ENCODE measurements at regions not wholly inside any gene's neighbourhood (a gene's known extent, or its start where the extent isn't known, plus 50 kb on each side); places are given as distances from the start of the nearest gene placed in this dataset.

- TF ChIP-seq ZBTB33 (IDR thresholded peaks at IDR 0.05; ENCODE audit: extremely low read depth, insufficient replicate concordance, low read length) (no peak), SP1 (IDR thresholded peaks at IDR 0.05; ENCODE audit: low read depth) (no peak)
Measured at GRCh38 chr10:94052866-94053791, 59.4 kb downstream of the PLCE1 start (continued).

GRCh38 chr10:94059178-94059883 is 65.6 kb downstream of the PLCE1 start:
- H3K4me3 ChIP-seq (replicated peaks in 1 of 2; ENCODE audit: low read depth in 1 of 2, low read length in 2 of 2): no peak overlapping the region
- peaks cover 0 to 4% of the 10 kb centered on the region in 2 experiments; a peak in 1 of 4 replicates for H3K4me1 ChIP-seq (ENCODE audit: control insufficient read depth in 1 of 2, insufficient read depth in 2 of 2, low read length in 2 of 2)
- ATAC-seq (no peak), DNase-seq (ENCODE audit: low read depth, low spot score) (no peak)
- no peaks in the 10 kb centered on the region for H4K20me1 ChIP-seq (ENCODE audit: insufficient read depth)
- no peaks in the 10 kb centered on the region for H3K9me3 ChIP-seq (ENCODE audit: control insufficient read depth in 1 of 2, insufficient read depth in 1 of 2, low read depth in 1 of 2, low read length in 2 of 2)
- TF ChIP-seq ATF3 (IDR thresholded peaks at IDR 0.05) (no peak), MAX (IDR thresholded peaks at IDR 0.05) (no peak), SP1 (IDR thresholded peaks at IDR 0.05; ENCODE audit: low read depth) (no peak), FOSL1 (IDR thresholded peaks at IDR 0.05; ENCODE audit: low read depth) (no peak), POLR2AphosphoS5 (IDR thresholded peaks at IDR 0.05; ENCODE audit: low read depth, low read length) (no peak), EGR1 (IDR thresholded peaks at IDR 0.05; ENCODE audit: low read depth) (no peak)
- no peak overlapping the region for H3K9ac ChIP-seq (ENCODE audit: low read length)
- no peak overlapping the region for H3K27ac ChIP-seq (ENCODE audit: low read depth, low read length)
- H2AFZ ChIP-seq (ENCODE audit: low read depth, low read length, poor library complexity, severe bottlenecking): no peak overlapping the region
- H3K36me3 ChIP-seq (ENCODE audit: control insufficient read depth in 1 of 2, insufficient read depth in 2 of 2, low read length in 2 of 2): no peaks in the 10 kb centered on the region
- no TSS peak for BruUV-seq (replicated peaks)
- intact Hi-C loops (cut with micrococcal nuclease): no loop called here
- H3K9me2 ChIP-seq (ENCODE audit: insufficient read depth): no peaks in the 10 kb centered on the region
- H3K27me3 ChIP-seq (ENCODE audit: insufficient read depth, low read length): no peaks in the 10 kb centered on the region
- H3K4me2 ChIP-seq (ENCODE audit: low read length): no peak overlapping the region
- ChIA-PET RAD21 (ENCODE audit: low non-redundant PET in 1 of 2, low total read pairs in 2 of 2, uncharacterized antibody in 2 of 2, unreplicated experiment in 2 of 2) (no interaction called here), CTCF (no interaction called here), POLR2A (interaction anchor here (0.6 kb wide), 1 partner anchor 345 kb away, joined by 3 read pairs; no protein-coding TSS in a partner anchor)
- no peaks in the 10 kb centered on the region for H3K79me2 ChIP-seq (ENCODE audit: insufficient read depth, low read length)
